Kidney epithelial cell (primary cell): ENCODE measurements at regions not wholly inside any gene's neighbourhood (a gene's known extent, or its start where the extent isn't known, plus 50 kb on each side); places are given as distances from the start of the nearest gene placed in this dataset.

ENCODE experiments used
- DNase-seq: peaks from one replicate; pipeline ENCODE4 v3.0.0-alpha.2; 2010; ENCODE audit warnings: low read depth
- H3K27me3 ChIP-seq: 2 replicates; pipeline ENCODE4 v1.6.0; 2011; ENCODE audit warnings: low read length; ENCODE audit not compliant: control insufficient read depth, insufficient read depth
- H3K36me3 ChIP-seq: 2 replicates; pipeline ENCODE4 v1.5.1; 2011; ENCODE audit warnings: low read length; ENCODE audit not compliant: control insufficient read depth, insufficient read depth
- H3K4me3 ChIP-seq: 2 replicates; pipeline ENCODE4 v1.5.1; 2011; ENCODE audit warnings: low read depth, mild to moderate bottlenecking, control low read depth, low read length
- TF ChIP-seq, protein P1 (sequence below): IDR thresholded peaks from 2 replicates; pipeline ENCODE4 v1.5.1; 2011; ENCODE audit warnings: mild to moderate bottlenecking, moderate library complexity, low read length, control low read depth, inconsistent platforms; ENCODE audit not compliant: insufficient read depth, poor library complexity, severe bottlenecking

DNA sequence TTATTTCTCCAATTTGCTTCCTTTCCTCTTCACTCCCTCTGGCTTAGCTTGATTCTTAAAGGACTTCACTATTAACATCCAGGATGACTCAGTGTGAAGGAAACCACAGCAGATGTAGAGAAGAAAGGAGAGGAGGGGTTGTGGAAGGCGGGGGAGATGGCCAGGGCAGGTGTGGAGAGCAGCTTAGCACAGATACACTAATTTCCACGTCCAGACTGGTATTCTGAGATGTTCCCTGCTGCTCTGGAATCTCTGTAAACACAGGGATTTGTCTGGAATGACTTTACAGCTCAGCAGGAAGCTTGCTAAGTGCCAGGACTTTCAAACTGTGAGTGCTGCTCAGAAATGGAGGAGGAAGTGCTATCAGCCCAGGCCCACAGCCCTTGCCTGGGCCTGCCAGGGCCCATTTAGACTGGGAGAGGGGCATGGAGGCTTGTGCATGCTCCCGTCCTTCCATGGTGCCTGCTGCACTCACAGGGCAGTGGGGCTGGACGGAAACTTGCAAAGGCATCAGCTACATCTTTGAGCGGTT lies 202.5 kb upstream of the DDHD1 start:
- H3K27me3 ChIP-seq, result no peaks in the 10 kb centered on the region
- H3K36me3 ChIP-seq, result no peaks in the 10 kb centered on the region
- no peak overlapping the region for H3K4me3 ChIP-seq
- DNase-seq, result peak; percentile 45
- TF ChIP-seq, protein P1, sequence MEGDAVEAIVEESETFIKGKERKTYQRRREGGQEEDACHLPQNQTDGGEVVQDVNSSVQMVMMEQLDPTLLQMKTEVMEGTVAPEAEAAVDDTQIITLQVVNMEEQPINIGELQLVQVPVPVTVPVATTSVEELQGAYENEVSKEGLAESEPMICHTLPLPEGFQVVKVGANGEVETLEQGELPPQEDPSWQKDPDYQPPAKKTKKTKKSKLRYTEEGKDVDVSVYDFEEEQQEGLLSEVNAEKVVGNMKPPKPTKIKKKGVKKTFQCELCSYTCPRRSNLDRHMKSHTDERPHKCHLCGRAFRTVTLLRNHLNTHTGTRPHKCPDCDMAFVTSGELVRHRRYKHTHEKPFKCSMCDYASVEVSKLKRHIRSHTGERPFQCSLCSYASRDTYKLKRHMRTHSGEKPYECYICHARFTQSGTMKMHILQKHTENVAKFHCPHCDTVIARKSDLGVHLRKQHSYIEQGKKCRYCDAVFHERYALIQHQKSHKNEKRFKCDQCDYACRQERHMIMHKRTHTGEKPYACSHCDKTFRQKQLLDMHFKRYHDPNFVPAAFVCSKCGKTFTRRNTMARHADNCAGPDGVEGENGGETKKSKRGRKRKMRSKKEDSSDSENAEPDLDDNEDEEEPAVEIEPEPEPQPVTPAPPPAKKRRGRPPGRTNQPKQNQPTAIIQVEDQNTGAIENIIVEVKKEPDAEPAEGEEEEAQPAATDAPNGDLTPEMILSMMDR, result no peak

DNA sequence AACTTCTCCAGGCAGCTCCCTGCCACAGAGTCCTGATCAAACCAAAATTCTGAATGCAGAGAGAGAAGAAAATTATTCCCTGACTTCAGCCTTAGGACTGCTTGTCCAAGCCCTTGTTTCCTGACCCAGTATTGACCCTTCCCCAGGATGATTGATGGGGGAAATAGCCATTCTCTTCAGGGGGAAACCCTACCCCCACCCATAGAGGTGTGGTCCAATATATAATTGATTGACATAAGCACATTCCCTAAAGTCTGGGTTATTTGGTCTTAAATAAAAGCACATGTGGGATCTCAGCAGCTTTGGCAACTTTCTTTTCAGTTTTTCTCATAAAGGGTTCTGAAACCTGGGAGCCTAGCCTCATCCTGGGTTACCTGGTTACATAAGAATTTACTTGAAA lies 201.2 kb upstream of the DDHD1 start:
- Histone ChIP-seq H3K4me3 (no peak overlapping the region), H3K36me3 (no peaks in the 10 kb centered on the region), H3K27me3 (no peaks in the 10 kb centered on the region)
- TF ChIP-seq, protein P1, result no peak
- no peak for DNase-seq

DNA sequence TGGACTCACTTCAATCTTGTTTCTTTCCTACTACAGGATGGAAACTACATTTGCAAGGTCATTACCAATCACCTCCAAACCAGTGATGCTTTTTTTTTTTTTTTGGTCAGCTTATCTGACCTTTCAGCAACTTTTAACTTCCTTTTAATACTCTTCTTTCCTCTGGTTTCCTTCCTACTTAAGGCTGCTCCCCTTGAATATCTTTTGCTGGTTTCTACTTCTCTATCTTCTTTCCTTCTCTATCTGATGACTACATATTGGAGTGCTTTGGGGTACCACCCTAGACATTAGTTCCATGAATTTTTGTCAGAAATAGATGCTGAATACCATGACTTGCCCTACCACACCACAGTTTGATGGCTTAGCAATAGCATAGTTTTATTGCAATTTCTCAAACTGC lies 197.7 kb upstream of the DDHD1 start:
- no peak for DNase-seq
- TF ChIP-seq, protein P1, result no peak
- no peak overlapping the region for H3K4me3 ChIP-seq
- no peaks in the 10 kb centered on the region for H3K36me3 ChIP-seq
- H3K27me3 ChIP-seq, result no peaks in the 10 kb centered on the region

DNA sequence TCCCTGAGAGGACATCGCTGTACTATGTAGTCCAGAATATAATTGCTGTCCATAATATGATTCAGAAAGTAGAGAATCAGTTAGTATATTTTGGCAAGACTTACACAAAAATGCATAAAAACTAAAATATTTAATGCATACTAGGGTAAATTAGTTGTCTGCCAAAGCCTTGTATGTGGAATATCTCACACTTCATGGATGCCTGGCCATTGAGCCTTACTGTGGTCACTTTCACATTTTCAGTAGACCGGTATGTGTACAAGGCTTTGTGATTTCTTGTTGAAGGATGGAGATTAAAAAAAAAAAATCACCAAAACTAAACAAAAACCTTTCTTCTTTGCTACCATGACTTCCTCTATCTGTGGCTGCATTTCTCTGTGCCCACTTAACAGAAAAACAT lies 197.3 kb upstream of the DDHD1 start:
- TF ChIP-seq, protein P1, result no peak
- Histone ChIP-seq H3K27me3 (no peaks in the 10 kb centered on the region), H3K36me3 (no peaks in the 10 kb centered on the region), H3K4me3 (no peak overlapping the region)
- no peak for DNase-seq

DNA sequence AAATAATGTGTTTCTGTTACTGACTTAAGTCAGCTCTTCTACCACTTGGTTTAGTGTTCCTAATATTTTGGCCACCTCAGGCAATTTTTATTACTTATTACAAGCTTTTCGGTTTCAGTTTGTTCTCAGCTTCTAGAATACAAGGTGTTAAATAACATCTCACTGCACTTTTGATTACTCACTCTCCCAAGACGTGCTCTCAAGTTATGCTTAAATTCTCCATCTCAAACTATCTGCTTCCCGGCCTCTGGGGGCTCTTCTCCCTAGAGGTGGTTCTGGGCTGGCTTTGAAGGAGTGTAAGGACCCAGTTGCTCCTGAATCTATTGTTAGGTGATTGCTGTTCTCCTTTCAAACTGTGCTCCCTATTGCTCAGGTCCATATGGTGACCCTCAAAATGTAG lies 193.9 kb upstream of the DDHD1 start:
- no peaks in the 10 kb centered on the region for H3K27me3 ChIP-seq
- no peak overlapping the region for H3K4me3 ChIP-seq
- H3K36me3 ChIP-seq, result no peaks in the 10 kb centered on the region
- TF ChIP-seq, protein P1, result no peak
- no peak for DNase-seq

DNA sequence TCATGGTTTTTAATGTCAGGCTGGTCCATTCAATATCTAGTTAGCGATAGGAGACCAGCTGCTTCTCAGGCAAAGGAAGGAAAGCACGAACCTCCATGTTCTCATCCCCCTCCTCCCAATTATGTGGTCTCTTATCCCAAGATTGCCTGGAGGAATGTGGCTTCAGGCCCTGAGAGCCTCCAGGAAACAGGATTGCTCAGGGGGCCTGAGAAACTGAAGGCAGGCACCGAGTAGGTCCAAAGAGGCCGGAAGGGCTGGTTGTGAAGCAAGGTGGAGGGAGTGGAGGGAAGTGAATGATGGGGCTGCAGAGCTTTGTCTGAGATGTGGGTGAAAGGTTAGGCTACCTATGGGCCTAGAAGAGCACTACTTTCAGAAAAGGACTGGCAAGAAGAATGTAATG lies 188.2 kb upstream of the DDHD1 start:
- Histone ChIP-seq H3K27me3 (no peaks in the 10 kb centered on the region), H3K36me3 (no peaks in the 10 kb centered on the region), H3K4me3 (no peak overlapping the region)
- TF ChIP-seq, protein P1, result no peak
- no peak for DNase-seq
